ENCODE measurements at regions not wholly inside any gene's neighbourhood (a gene's known extent, or its start where the extent isn't known, plus 50 kb on each side); places are given as distances from the start of the nearest gene placed in this dataset.

- TF ChIP-seq EP300 (IDR thresholded peaks at IDR 0.05; ENCODE audit: low read depth) (no peak), CTCF (IDR thresholded peaks at IDR 0.05) (no peak), POLR2AphosphoS5 (IDR thresholded peaks at IDR 0.05) (no peak), POLR2A (IDR thresholded peaks at IDR 0.05) (no peak)
Measured at GRCh38 chr2:18899725-18900124, 310.4 kb upstream of the NT5C1B start.
